Muscle of back (tissue), 3 donors: ENCODE measurements at regions not wholly inside any gene's neighbourhood (a gene's known extent, or its start where the extent isn't known, plus 50 kb on each side); places are given as distances from the start of the nearest gene placed in this dataset.

Experiments used
- DNase-seq, 3 donors: peaks; one replicate each; pipeline versions ENCODE4 v3.0.0 to v3.0.0-alpha.2; 2013

DNA sequence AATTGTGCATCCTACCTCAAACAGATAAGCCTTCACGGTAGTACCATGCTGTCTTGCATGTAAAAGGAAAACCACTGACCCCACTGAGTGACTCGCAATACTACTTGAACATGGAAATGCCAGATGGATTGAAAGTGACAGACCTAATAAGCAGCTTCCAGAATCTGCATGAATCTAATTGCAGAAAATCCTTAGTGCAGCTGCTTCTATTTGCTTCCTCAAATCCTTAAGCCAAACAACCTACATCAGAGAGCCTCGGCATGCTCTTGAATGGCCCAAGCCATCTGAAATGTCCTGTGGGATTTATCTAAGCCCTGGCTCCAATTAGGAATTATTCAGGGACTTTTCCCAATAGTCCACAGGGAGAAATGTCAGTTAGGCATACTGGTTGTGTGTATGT, 509.5 kb upstream of the CELF2 start:
- no peak for DNase-seq

DNA sequence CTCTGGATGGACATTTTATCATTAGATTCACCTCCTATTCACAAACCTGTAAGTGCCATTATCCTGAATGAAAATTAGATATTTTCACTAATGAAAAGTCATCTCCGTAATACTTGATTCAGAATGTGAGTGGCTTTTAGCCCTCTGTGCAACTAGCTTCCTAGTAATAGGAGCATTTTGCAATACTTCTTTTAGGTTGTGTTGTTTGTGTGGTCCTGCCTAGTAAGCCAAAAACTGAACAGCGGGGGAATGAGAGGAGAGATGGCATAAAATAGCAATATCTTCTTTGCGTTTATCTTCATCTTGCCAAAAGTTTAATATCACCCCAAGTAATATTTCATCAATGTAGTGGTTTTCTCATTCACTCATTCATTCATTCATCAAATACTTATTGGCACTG, 507.5 kb upstream of the CELF2 start:
- no peak for DNase-seq

DNA sequence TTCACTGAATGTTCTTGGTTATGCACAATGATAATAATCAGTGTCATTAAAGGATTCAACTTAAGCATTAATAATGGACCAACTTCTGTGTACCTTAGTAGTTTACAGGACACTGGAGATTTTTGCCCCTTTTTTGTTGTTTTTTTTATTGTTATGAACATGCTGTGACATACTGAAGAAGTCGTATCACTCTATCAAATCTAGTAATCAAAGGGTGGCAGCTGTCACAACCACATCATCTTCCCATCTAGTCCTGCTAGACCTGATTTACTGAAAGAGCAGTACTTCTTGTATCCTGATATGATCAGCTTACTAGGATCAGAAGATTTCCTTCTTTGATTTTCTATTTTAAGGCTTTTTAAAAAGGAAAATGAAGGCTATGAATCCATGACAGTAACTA, 504.6 kb upstream of the CELF2 start:
- no peak for DNase-seq

DNA sequence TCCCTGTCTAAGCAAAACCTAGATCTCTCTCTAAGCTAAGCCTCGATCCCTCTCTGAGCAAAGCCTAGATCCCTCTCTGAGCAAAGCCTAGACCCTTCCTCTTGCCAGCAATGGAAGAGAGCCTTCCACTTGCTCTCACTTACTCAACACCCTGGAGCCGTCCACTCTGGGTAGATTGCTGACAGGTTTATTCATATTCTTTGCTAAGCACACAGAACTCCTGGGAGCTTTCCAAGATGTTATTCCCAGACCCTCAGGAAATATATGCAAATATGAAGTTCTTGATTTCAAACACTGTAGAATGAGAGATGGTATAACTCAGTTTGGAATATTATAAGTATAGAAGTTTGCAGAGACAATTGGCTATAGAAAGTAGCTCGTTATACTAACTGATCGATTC, 503.8 kb upstream of the CELF2 start:
- peak in 1 of 3 donors; percentile 25 for DNase-seq

DNA sequence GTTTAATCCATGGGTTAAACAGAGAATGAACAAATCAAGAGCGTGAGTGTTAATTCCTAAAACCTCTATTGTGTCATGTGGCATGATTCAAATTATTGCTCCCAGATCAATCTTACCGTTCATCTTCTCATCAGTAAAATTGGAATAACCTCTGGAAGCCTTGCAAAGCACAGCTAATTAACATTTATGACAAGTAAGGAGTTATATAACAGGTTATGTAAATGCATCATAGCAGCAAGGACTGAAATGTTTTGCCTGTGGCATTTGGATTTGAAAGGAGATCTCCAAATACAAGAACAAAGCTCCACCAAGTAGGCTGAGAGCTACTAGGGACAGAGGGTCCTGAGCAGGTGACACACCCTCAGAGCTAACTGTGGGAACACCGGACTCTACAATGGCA, 502.9 kb upstream of the CELF2 start:
- no peak for DNase-seq

DNA sequence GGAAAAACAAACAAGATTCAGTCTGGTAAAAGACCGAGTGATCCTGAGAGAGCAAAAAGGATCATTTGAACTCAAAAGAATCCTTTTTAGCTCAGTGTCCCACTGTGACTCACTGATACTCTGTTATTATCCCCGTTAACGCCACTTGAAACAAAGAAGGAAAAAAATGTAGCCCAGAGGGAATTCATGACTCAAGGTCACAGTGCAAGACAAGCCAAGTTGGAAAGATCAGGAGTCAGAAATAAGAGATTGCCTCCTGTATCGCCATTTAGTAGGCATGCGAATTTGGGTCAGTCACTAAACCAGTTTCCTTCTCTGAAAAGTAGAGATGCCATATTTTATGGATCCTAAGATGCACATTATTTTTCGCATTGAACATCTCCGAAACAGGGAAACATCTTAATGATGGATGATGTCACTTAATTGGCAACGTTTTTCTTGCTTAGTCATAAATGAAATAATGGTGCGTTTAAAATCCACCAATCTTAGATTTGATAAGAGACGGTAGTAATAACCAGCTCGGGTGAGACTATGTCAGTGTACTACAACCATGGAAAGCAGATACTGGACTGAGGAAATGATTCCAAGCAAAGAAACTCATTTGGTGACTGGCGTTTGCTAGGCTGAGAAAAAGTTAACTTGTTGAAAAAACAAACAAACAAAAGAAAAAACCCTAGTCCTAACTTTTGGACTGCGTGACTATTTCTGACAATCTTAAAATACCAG, 502.0 kb upstream of the CELF2 start:
- no peak for DNase-seq

DNA sequence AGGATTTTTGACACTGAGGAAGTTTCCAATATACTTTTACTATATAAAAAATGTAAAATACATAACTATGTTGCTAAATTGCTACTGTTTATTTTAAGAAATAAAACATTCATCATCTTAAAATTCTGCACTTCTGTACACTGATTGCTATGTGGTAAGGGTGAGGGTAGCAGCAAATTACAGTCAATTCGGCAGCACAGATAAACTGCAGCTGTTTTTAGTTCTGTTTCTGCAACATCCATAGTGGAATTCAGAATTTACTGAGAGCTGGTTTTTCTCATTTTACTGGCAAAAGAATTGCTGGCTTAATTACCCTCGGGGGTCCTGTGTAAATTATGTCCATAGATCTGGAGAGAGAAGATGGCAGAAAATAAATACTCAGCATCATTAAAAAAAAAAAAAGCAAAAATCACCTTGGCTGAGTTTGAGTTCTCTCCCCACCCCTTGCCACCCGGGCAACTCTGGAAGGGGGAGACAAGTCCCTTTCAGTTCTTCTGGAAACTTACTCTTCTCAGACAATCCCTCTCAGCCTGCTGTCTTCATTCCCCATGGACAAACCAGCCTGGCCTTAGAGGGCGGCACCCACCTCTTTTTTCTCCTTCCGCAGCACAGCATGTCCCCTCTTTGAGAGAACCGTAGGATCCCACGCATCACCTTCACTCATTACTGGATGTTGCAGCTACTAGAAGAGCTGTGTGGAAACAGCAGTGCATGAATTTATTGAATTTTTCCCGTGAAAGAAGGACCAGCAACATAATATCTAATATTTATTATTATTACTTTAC, 501.1 kb upstream of the CELF2 start:
- DNase-seq: no peak

DNA sequence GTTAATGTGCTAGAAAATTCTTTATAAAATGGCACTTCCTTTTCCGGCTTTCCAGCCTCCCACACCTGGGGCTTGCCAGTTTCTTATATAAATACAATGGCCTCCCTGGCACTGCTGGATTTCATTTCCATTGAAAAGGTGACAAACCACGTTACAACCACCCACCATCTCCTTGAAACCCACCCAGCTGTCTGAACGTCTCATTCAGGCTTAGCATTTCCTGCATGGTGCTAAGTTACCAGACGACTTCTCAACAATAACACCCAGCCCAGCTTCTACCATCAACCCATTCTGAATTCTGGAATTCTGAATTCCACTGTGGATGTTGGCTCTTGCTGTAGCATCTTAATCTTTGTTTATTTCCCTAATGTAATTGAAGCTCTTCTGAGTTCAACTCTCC, 499.8 kb upstream of the CELF2 start:
- DNase-seq: no peak

DNA sequence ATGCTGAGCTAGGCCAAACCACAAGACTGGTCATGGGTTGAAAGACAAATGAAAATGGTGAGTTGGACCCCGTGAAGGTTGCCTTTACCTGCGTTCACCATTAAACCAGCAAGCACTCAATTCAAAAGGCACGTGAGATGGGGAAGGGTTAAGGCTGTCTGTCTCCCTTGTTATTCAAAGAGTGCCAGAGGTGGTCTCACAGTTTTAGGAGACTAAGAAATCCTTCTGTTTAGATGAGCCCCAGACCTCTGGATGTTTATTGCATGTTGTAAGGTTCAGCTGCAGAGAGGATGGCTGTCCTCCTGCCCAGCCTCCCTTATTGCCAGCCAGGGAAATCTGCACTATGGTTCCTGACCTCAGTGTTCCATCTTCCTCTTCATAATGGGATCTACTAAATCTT, 498.0 kb upstream of the CELF2 start:
- DNase-seq: no peak

DNA sequence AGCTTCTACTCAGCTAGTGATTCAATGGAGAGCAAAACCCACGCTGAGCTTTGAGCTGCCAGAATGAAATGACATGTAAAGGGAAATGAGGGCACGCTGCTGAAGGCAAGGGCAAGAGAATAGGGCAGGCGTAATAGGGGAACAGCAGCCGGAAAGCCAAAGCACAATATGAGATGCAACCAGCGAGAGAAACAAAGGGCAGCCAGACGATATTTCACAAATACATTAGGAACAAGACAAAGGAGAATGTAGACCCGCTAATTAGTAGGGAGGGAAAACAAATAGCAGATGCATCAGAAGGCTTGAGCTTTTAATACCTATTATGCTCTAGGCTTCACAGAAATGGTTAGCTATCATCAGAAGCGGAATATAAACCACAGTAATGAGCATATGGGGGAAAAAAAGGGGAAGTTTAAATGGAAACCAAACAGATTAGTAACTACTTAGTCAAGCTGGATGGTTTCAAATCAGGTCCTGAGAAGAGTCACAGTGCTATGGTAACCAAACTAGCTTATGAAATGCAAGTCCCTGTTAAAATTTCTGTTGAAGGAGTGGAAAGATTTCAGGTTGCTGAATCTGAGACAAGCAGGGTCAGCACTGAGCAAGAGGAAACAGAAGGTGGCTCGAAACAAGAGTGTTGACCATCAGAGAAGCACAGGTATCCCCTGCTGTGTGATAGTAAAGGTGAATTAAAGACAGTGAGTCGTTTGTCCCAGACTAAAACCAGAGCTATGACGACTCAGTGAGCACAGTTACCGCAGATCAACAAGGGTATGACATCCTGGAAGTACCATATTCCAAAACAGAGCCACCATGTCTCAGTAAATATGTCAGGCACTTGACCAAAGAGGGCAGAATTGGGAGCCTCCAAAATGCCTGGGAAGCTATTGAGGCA, 496.9 kb upstream of the CELF2 start:
- no peak for DNase-seq

DNA sequence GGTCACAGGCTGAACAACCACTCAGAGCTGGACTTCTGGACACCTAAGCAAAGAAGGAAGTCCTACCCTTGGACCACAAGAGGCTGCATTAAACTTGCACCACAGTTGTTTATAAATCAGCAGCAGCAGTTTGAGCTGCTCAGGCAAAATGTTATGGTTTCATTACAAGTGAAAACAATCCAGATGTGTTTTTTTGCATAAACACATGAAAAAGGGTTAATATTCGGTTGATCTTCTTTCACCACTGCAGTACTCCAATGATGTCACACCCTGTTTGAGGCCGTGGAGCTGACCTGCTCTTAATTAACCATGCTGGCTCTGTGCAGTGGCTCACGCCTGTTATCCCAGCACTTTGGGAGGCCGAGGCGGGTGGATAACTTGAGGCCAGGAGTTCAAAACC, 490.8 kb upstream of the CELF2 start:
- no peak for DNase-seq

DNA sequence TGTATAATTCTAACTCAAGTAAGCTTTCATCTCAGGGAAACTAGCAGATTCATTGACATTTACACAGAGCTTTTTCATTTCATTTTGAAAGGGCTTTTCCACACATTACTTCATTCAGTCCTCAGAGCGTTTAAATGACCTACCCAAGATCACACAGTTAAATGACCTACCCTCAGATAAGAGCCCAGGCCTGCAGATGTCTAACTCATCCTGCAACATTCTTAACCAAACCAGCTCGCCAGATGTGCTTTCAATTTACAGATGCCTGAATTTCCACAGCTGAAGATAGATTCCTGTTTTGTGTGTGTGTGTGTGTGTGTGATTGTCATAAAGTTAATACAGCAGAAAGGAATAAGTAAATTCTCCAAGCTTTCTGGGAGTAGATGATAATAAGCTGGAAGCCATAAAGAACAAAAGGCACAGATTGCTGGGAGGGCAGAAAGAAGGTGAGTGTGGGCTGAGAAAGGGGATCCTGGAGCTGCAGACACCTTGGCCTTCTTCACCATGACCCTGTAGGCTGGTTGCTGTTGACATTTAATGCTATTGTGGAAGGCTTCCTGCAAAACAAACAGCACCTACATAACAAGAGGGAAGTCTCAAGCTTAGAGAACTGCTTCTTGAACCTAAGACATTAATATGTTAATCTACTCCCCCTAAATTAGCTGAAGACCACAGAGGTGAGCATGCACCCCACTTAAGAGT, 489.7 kb upstream of the CELF2 start:
- DNase-seq: no peak

DNA sequence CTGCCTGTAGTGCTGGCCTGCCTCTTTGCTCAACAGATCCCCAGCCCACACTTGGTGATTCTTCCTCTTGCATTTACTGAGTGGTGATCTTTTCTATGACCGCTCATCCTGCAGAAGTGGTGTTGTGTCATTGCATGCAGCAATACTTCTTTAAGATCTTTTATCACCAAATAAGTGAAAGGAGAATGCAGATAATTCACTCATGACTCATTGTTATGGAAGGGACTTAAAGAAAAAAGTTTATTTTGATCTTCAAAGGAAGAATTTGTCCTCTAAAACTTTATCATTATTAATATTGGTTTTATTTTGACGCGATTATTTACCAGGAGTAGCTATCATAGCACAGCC, 489.1 kb upstream of the CELF2 start:
- DNase-seq: no peak

DNA sequence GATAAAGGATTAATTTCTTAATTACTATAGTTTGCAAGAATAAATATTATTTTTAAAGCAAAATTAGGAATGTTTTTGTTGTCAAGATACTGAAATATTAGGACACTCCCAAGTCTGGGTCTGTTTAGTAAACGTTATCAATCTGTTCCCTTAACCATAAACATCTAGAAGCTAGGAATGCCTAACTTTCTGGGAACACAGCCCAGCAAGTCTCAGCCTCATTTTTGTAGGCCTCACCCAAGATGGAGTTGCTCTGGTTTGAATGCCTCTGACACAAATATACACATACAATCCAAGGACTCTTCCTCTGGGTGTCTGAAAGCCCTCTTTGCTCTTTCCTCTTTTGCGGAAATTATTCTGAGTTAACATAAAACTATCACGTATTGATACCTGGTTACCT, 487.4 kb upstream of the CELF2 start:
- DNase-seq: no peak

DNA sequence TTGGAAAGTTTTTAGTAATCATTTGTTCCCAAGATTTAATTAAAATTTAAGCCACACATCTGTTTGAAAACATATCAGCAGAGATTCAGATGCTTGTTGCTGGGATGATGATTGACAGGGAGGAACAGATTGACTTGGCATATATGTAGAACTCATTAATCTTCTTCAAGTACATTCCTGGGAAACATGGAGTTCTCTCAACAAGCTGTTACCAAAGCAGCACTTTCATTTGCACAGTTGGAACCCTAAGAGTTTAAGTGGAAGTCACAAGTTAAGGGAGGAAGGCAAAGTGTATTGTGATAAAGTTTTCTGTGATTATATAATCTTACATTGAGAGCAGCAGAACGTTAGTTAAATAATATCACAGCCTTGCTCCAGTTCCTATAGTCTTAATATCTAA, 485.4 kb upstream of the CELF2 start:
- DNase-seq: no peak

DNA sequence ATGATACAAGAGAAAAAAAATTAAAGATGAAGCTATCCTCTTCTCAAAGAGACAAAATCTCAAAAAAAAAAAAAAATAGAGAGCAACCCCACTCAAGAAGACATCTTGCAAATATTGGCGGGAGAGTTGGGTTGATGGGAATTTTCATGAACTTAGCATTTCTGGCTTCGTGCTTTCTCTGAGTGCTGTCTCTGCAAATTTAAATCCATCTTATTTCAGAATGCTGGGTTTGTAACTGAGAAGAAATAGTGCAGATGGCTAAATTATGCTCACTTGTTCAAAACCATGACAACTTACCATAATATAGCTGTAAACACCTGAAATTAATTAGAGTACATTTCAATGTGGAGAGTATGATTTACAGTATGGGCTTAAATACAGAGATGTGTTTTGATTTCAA, 484.8 kb upstream of the CELF2 start:
- DNase-seq: no peak

DNA sequence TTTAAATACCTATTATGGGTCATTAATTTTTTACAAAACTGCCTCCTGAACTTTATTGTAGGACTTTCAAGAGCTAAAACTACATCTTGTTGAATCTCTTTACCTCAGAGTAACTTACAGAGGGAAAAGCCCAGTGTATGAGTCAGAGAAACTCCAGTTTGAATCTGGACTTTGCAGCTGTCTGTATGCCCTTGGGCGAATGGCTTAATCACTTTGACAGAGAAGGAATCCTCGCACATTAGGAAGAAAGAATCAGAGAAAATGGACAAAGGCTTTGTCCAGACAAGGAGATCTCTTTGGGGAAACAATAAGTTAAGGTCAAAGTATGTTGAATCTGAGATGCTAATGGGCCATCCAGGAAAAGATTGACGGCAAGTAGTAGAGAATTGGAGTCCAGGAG, 484.2 kb upstream of the CELF2 start:
- DNase-seq: peak in 1 of 3 donors; percentile 11

DNA sequence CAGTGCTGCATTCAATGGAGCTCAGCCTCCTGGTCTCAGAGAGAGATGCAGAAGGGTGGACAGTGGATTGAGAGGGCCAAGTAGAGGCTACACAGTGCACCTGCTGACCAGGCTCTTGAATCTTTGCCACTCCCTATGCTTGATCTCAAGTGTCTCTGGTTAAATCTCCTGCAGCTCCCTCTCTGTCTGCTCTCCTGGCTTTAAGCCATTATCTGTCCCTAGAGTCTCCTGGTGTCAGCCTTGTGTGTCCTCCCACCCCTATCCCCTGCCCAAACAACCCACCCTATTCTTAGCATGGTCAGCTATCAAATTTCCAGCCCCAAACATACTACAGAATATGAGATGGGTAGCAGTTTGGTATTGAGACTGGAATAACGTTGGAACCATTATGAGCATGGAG, 479.3 kb upstream of the CELF2 start:
- peak in 2 of 3 donors; percentile 10 to 27 for DNase-seq

DNA sequence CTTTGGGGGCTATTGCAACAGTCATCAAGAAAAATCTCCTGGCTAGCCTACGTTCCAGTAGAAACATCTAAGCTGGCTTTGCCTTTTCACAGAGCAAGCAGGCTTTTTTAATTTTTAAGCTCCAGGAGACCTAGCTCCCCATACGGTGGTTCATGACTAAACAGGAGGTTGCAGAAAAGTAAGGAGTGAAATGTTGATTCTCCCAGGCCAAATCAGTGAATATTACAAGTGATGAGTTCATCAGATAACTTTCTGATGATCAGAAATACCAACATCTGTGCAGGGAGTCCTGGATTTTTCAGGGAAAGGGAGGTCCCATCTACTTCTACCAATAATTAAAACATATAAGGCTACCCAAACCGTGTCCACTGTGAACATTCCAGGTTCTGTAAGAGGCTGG, 477.3 kb upstream of the CELF2 start:
- DNase-seq: peak in 1 of 3 donors; percentile 37

DNA sequence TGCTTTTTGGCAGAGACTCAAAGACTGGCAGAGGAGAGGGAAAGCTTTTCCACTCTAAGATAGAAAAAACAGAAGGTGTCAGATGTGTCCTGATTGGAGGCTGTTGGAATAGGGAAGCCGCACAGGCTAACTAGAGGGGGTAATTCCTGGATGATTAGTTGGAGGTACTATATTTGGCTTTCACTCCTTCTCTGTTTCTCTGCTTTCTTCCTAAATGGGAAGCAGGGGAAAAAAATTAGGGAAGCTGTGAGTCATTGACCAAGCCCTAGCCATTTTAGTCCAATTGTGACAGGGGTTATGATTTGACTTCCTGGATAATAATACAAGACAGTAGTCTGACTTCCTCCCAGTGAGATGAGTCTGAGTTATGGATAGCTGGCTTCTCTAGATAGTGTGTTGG, 475.2 kb upstream of the CELF2 start:
- peak in 2 of 3 donors; percentile 30 to 46 for DNase-seq

DNA sequence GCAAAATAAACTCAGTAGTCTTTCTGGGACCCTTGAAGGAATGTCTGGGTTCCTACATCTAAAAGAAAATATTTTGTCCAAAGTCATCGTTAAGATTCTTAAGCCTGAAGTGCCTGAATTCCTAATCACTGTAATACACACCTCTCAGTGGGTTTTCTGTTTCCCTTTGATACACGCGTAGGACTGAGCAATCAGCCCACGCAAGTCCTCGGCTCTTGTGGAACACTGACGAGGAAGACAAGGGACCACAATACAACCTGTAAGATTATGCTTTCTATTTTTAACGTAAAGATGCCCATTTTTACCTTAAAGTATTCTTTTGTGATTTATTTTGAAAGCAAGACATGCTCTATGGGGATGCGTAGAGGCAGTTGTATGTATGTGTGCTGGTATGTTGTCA, 472.8 kb upstream of the CELF2 start:
- DNase-seq: no peak

DNA sequence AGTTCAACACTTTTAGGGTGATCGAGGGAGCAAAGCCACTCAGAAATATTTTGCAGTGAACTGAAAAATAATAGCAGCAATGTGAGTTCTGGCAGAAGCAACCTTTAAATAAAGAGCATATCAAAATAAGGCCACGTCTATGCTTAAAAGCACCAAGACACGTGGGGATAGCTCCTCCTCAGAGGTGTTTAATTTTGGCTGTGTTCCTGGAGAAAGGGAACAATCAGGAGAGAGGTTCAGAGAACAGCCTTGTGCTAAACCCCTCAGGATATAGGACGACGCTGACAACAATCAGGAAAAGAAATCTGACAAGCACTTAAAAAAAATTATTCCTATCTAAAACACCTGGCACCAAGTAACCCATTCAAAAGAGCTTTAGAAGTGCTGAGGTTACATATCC, 471.9 kb upstream of the CELF2 start:
- no peak for DNase-seq
